Astrocyte (in vitro differentiated cells and primary cell): ENCODE measurements at regions not wholly inside any gene's neighbourhood (a gene's known extent, or its start where the extent isn't known, plus 50 kb on each side); places are given as distances from the start of the nearest gene placed in this dataset.

ENCODE experiments used
- DNase-seq: peaks from one replicate; pipeline ENCODE4 v3.0.0-alpha.2; 2010; ENCODE audit warnings: low read depth
- FAIRE-seq: peaks from 2 replicates; lab custom pipeline; 2011; peaks lifted over from hg19 to GRCh38; lab: Jason Lieb, UNC
- H2AFZ ChIP-seq: 2 replicates; pipeline ENCODE4 v1.6.0; 2012; ENCODE audit warnings: low read depth, low read length, inconsistent platforms
- H3K27ac ChIP-seq: 2 replicates; pipeline ENCODE4 v1.5.1; 2011; ENCODE audit warnings: low read depth, low read length, inconsistent platforms
- H3K27me3 ChIP-seq: 2 replicates; pipeline ENCODE4 v1.6.0; 2011; ENCODE audit warnings: low read length, inconsistent platforms; ENCODE audit not compliant: insufficient read depth
- H3K36me3 ChIP-seq: 2 replicates; pipeline ENCODE4 v1.5.1; 2011; ENCODE audit warnings: low read length, inconsistent platforms; ENCODE audit not compliant: insufficient read depth
- H3K4me1 ChIP-seq: 2 replicates; pipeline ENCODE4 v1.5.1; 2011; ENCODE audit warnings: low read length, inconsistent platforms; ENCODE audit not compliant: insufficient read depth
- H3K4me2 ChIP-seq: 2 replicates; pipeline ENCODE4 v1.6.0; 2012; ENCODE audit warnings: low read length, inconsistent platforms
- H3K4me3 ChIP-seq: 2 replicates; pipeline ENCODE4 v1.5.1; 2011; ENCODE audit warnings: low read depth, mild to moderate bottlenecking, low read length, inconsistent platforms; ENCODE audit not compliant: insufficient read depth
- H3K79me2 ChIP-seq: 2 replicates; pipeline ENCODE4 v1.6.0; 2012; ENCODE audit warnings: mild to moderate bottlenecking, low read length, inconsistent platforms; ENCODE audit not compliant: insufficient read depth
- H3K9ac ChIP-seq: 2 replicates; pipeline ENCODE4 v1.6.0; 2012; ENCODE audit warnings: mild to moderate bottlenecking, low read length, inconsistent platforms
- H3K9me3 ChIP-seq: 2 replicates; pipeline ENCODE4 v1.5.1; 2012; ENCODE audit warnings: low read depth, mild to moderate bottlenecking, low read length, inconsistent platforms; ENCODE audit not compliant: insufficient read depth
- H4K20me1 ChIP-seq: 2 replicates; pipeline ENCODE4 v1.6.0; 2012; ENCODE audit warnings: low read length, inconsistent platforms; ENCODE audit not compliant: insufficient read depth
- H3K27ac Mint-ChIP-seq: one replicate; pipeline ENCODE4 v1.8.0; 2021; ENCODE audit warnings: mild to moderate bottlenecking, mixed read lengths; ENCODE audit not compliant: unreplicated experiment
- H3K27me3 Mint-ChIP-seq: one replicate; pipeline ENCODE4 v1.8.0; 2021; ENCODE audit warnings: low read depth, mixed read lengths; ENCODE audit not compliant: unreplicated experiment
- H3K36me3 Mint-ChIP-seq: one replicate; pipeline ENCODE4 v1.8.0; 2021; ENCODE audit warnings: low read depth, mixed read lengths; ENCODE audit not compliant: unreplicated experiment
- H3K4me1 Mint-ChIP-seq: one replicate; pipeline ENCODE4 v1.8.0; 2021; ENCODE audit warnings: low read depth, mixed read lengths; ENCODE audit not compliant: unreplicated experiment
- H3K4me3 Mint-ChIP-seq: one replicate; pipeline ENCODE4 v1.8.0; 2021; ENCODE audit warnings: mild to moderate bottlenecking, moderate library complexity, mixed read lengths; ENCODE audit not compliant: unreplicated experiment
- H3K9me3 Mint-ChIP-seq: one replicate; pipeline ENCODE4 v1.8.0; 2021; ENCODE audit warnings: mild to moderate bottlenecking, mixed read lengths; ENCODE audit not compliant: unreplicated experiment
- EZH2 ChIP-seq: IDR thresholded peaks from 2 replicates; pipeline ENCODE4 v1.6.1; 2012; ENCODE audit warnings: mild to moderate bottlenecking, low read length, inconsistent platforms; ENCODE audit not compliant: insufficient read depth
- TF ChIP-seq, protein P1 (sequence below): IDR thresholded peaks from 2 replicates; pipeline ENCODE4 v1.5.1; 2011; ENCODE audit warnings: low read depth, mild to moderate bottlenecking, inconsistent platforms, low read length, moderate library complexity; ENCODE audit not compliant: insufficient read depth

- no peak for TF ChIP-seq EZH2
- TF ChIP-seq, protein P1, sequence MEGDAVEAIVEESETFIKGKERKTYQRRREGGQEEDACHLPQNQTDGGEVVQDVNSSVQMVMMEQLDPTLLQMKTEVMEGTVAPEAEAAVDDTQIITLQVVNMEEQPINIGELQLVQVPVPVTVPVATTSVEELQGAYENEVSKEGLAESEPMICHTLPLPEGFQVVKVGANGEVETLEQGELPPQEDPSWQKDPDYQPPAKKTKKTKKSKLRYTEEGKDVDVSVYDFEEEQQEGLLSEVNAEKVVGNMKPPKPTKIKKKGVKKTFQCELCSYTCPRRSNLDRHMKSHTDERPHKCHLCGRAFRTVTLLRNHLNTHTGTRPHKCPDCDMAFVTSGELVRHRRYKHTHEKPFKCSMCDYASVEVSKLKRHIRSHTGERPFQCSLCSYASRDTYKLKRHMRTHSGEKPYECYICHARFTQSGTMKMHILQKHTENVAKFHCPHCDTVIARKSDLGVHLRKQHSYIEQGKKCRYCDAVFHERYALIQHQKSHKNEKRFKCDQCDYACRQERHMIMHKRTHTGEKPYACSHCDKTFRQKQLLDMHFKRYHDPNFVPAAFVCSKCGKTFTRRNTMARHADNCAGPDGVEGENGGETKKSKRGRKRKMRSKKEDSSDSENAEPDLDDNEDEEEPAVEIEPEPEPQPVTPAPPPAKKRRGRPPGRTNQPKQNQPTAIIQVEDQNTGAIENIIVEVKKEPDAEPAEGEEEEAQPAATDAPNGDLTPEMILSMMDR = no peak
- Histone ChIP-seq H3K79me2 (no peaks in the 10 kb centered on the region), H3K27me3 (no peaks in the 10 kb centered on the region), H3K4me1 (peaks cover 9% of the 10 kb centered on the region), H3K9ac (no peak overlapping the region), H3K27ac (no peak overlapping the region), H4K20me1 (no peaks in the 10 kb centered on the region), H3K4me3 (no peak overlapping the region), H3K9me3 (peaks cover 2% of the 10 kb centered on the region), H3K36me3 (no peaks in the 10 kb centered on the region), H2AFZ (no peak overlapping the region), H3K4me2 (no peak overlapping the region)
- Mint-ChIP-seq H3K4me1 (peaks cover 25% of the 10 kb centered on the region), H3K36me3 (no peaks in the 10 kb centered on the region), H3K27ac (no peak overlapping the region), H3K9me3 (peaks cover 2% of the 10 kb centered on the region), H3K27me3 (peaks cover under 1% of the 10 kb centered on the region), H3K4me3 (no peak overlapping the region)
- no peak for FAIRE-seq
- no peak for DNase-seq
Measured at GRCh38 chr6:218153-219018, 73.9 kb upstream of the DUSP22 start.

- Histone ChIP-seq H4K20me1 (no peaks in the 10 kb centered on the region), H3K4me2 (no peak overlapping the region), H3K9ac (no peak overlapping the region), H3K27me3 (no peaks in the 10 kb centered on the region), H2AFZ (no peak overlapping the region), H3K79me2 (no peaks in the 10 kb centered on the region), H3K27ac (no peak overlapping the region), H3K4me1 (peaks cover 9% of the 10 kb centered on the region), H3K9me3 (peaks cover 2% of the 10 kb centered on the region), H3K4me3 (no peak overlapping the region), H3K36me3 (no peaks in the 10 kb centered on the region)
- DNase-seq (no peak), FAIRE-seq (no peak)
- Mint-ChIP-seq H3K27ac (no peak overlapping the region), H3K27me3 (no peaks in the 10 kb centered on the region), H3K36me3 (no peaks in the 10 kb centered on the region), H3K4me1 (peaks cover 28% of the 10 kb centered on the region), H3K4me3 (no peak overlapping the region), H3K9me3 (no peaks in the 10 kb centered on the region)
- no peak for TF ChIP-seq EZH2
- TF ChIP-seq, protein P1 = no peak
Measured at GRCh38 chr6:219019-219570, 73.2 kb upstream of the DUSP22 start.
